ENCODE measurements at regions not wholly inside any gene's neighbourhood (a gene's known extent, or its start where the extent isn't known, plus 50 kb on each side); places are given as distances from the start of the nearest gene placed in this dataset.

GRCh38 chr2:145124085-145124484, 604.2 kb upstream of the ZEB2 start:
- Histone ChIP-seq H2BK15ac (ENCODE audit: low read depth, low read length) (no peak overlapping the region), H2BK120ac (ENCODE audit: low read depth, low read length, poor library complexity, severe bottlenecking) (no peak overlapping the region), H3T11ph (ENCODE audit: low read length) (no peak overlapping the region), H3K9ac (ENCODE audit: extremely low read depth, insufficient read length, low read length) (no peak overlapping the region), H3K4me2 (ENCODE audit: insufficient read depth, insufficient read length, low read length) (no peak overlapping the region), H2BK20ac (ENCODE audit: low read depth, low read length, poor library complexity, severe bottlenecking) (no peak overlapping the region), H4K20me1 (ENCODE audit: control insufficient read depth, insufficient read depth, insufficient read length) (no peaks in the 10 kb centered on the region), H3K79me2 (ENCODE audit: insufficient read depth, low read length) (no peaks in the 10 kb centered on the region), H3K4me1 (ENCODE audit: insufficient read depth, low read length) (no peaks in the 10 kb centered on the region; the same call in 1 of the 2 replicates), H3K18ac (ENCODE audit: insufficient read length, low read depth, low read length) (no peak overlapping the region), H3K79me1 (ENCODE audit: insufficient read depth, low read depth, low read length, poor library complexity, severe bottlenecking) (no peaks in the 10 kb centered on the region), H3K23me2 (ENCODE audit: insufficient read length, low read depth, low read length, poor library complexity, severe bottlenecking) (no peaks in the 10 kb centered on the region), H4K8ac (replicated peaks; ENCODE audit: insufficient read length, low read depth, low read length) (no peak overlapping the region), H3K23ac (ENCODE audit: insufficient read length, low read depth, low read length) (no peak overlapping the region), H3K14ac (ENCODE audit: insufficient read depth, low read length) (no peak overlapping the region), H3K56ac (ENCODE audit: insufficient read length, low read depth, low read length) (no peak overlapping the region), H4K5ac (ENCODE audit: insufficient read length, low read depth, low read length) (no peak overlapping the region), H3K27me3 (ENCODE audit: insufficient read depth, low read length) (no peaks in the 10 kb centered on the region), H2AK5ac (ENCODE audit: insufficient read length, low read length) (no peak overlapping the region), H3K4ac (ENCODE audit: low read depth, low read length) (no peak overlapping the region), H2AFZ (ENCODE audit: low read length) (no peak overlapping the region), H2BK5ac (ENCODE audit: insufficient read length, low read length) (no peak overlapping the region), H4K91ac (ENCODE audit: insufficient read length, low read depth, low read length) (no peak overlapping the region), H2BK12ac (ENCODE audit: insufficient read length, low read depth, low read length) (no peak overlapping the region), H3K9me3 (ENCODE audit: control insufficient read depth, low read depth, low read length) (no peaks in the 10 kb centered on the region), H3K27ac (ENCODE audit: insufficient read length, low read depth, low read length) (no peak overlapping the region)
- WGBS (ENCODE audit: extremely low coverage, insufficient read length, low lambda C conversion rate): no CpG with 5 or more reads among the region's 4 CpGs
- peaks cover 7 to 9% of the 10 kb centered on the region in 2 experiments for H3K4me1 Mint-ChIP-seq
- H3K9me3 Mint-ChIP-seq: no peaks in the 10 kb centered on the region
- no peaks in the 10 kb centered on the region for H3K27me3 Mint-ChIP-seq (ENCODE audit: low read depth)
- H3K36me3 Mint-ChIP-seq (ENCODE audit: insufficient read depth in 1 of 3, low read depth in 3 of 3): no peaks in the 10 kb centered on the region
- no peak overlapping the region for H3K27ac Mint-ChIP-seq
- no peak for TF ChIP-seq CTCF (conservative IDR thresholded peaks at IDR 0.05)
- no peak overlapping the region for H3K4me3 Mint-ChIP-seq
- DNase-seq: no peak
